MM.1S (cell line): ENCODE measurements at regions not wholly inside any gene's neighbourhood (a gene's known extent, or its start where the extent isn't known, plus 50 kb on each side); places are given as distances from the start of the nearest gene placed in this dataset.

ENCODE experiments used
- DNase-seq: peaks from one replicate; pipeline ENCODE4 v3.0.0-alpha.2; 2015
- H2AFZ ChIP-seq: fragments of 300-600 bp; sonication (generic); 2 replicates; pipeline ENCODE4 v1.6.0; 2016; ENCODE audit warnings: antibody characterized with exemption, low read length
- H3F3A ChIP-seq: fragments of 300-600 bp; sonication (generic); 2 replicates; pipeline ENCODE4 v1.6.1; 2016; ENCODE audit warnings: mild to moderate bottlenecking, antibody characterized with exemption, low read length, moderate library complexity, mixed read lengths; ENCODE audit not compliant: insufficient read depth
- H3K27ac ChIP-seq: fragments of 300-600 bp; sonication (generic); 2 replicates; pipeline ENCODE4 v1.5.1; 2016; ENCODE audit warnings: mild to moderate bottlenecking, low read length
- H3K27me3 ChIP-seq: fragments of 300-600 bp; sonication (generic); replicated peaks from 2 replicates; pipeline ENCODE4 v1.6.0; 2016; ENCODE audit warnings: low read length; ENCODE audit not compliant: insufficient read depth
- H3K36me3 ChIP-seq: fragments of 300-600 bp; sonication (generic); replicated peaks from 2 replicates; pipeline ENCODE4 v1.6.1; 2016; ENCODE audit warnings: mild to moderate bottlenecking, low read length, mixed read lengths; ENCODE audit not compliant: insufficient read depth
- H3K4me1 ChIP-seq: fragments of 300-600 bp; sonication (generic); 2 replicates; pipeline ENCODE4 v1.6.1; 2016; ENCODE audit warnings: low read length, mixed read lengths
- H3K4me2 ChIP-seq: fragments of 300-600 bp; sonication (generic); 2 replicates; pipeline ENCODE4 v1.6.0; 2016; ENCODE audit warnings: low read depth, low read length
- H3K4me3 ChIP-seq: fragments of 300-600 bp; sonication (generic); 2 replicates; pipeline ENCODE4 v1.5.1; 2016; ENCODE audit warnings: low read length, mixed read lengths
- H3K79me2 ChIP-seq: fragments of 300-600 bp; sonication (generic); 2 replicates; pipeline ENCODE4 v1.6.1; 2016; ENCODE audit warnings: mixed run types, low read length, mixed read lengths
- H3K9ac ChIP-seq: fragments of 300-600 bp; sonication (generic); 2 replicates; pipeline ENCODE4 v1.6.1; 2016; ENCODE audit warnings: low read length, mixed read lengths
- H3K9me2 ChIP-seq: fragments of 300-600 bp; sonication (generic); replicated peaks from 2 replicates; pipeline ENCODE4 v1.6.1; 2016; ENCODE audit warnings: mild to moderate bottlenecking, low read length, mixed read lengths; ENCODE audit not compliant: insufficient read depth
- H3K9me3 ChIP-seq: fragments of 300-600 bp; sonication (generic); replicated peaks from 2 replicates; pipeline ENCODE4 v1.6.1; 2016; ENCODE audit warnings: mild to moderate bottlenecking, low read length, mixed read lengths; ENCODE audit not compliant: insufficient read depth
- H4K20me1 ChIP-seq: fragments of 300-600 bp; sonication (generic); 2 replicates; pipeline ENCODE4 v1.6.1; 2016; ENCODE audit warnings: mild to moderate bottlenecking, low read length, moderate library complexity, mixed read lengths; ENCODE audit not compliant: insufficient read depth
- EZH2 ChIP-seq: fragments of 300-600 bp; sonication (generic); optimal IDR thresholded peaks from 2 replicates; pipeline ENCODE3; 2017; ENCODE audit warnings: low read depth, mild to moderate bottlenecking, antibody characterized with exemption, low read length, mixed read lengths
- EZH2phosphoT487 ChIP-seq: fragments of 300-600 bp; sonication (generic); IDR thresholded peaks from 2 replicates; pipeline ENCODE4 v1.6.1; 2018; ENCODE audit warnings: antibody characterized with exemption, low read length
- TF ChIP-seq, protein P1 (sequence below): fragments of 300-600 bp; sonication (generic); IDR thresholded peaks from 2 replicates; pipeline ENCODE4 v1.5.1; 2016; ENCODE audit warnings: antibody characterized with exemption, low read length, mixed read lengths

DNA sequence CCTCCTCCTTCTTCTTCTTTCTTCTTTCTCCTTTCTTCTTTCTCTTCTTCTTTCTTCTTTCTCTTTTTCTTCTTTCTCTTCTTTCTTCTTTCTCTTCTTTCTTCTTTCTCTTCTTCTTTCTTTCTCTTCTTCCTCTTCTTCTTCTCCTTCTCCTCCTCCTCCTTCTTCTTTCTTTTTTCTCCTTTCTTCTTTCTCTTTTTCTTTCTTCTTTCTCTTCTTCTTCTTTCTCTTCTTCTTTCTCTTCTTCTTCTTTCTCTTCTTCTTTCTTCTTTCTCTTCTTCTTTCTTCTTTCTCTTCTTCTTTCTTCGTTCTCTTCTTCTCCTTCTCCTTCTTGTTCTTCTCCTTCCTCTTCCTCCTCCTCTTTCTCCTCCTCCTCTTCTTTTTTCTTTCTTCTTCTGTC, 1230.7 kb upstream of the USP15 start:
- Histone ChIP-seq H3K27me3 (no peaks in the 10 kb centered on the region), H3K9ac (no peak overlapping the region), H2AFZ (no peak overlapping the region), H3F3A (no peaks in the 10 kb centered on the region), H4K20me1 (no peaks in the 10 kb centered on the region), H3K27ac (no peak overlapping the region), H3K4me1 (no peaks in the 10 kb centered on the region), H3K4me2 (no peak overlapping the region), H3K9me3 (no peaks in the 10 kb centered on the region), H3K9me2 (no peaks in the 10 kb centered on the region), H3K4me3 (no peak overlapping the region), H3K36me3 (no peaks in the 10 kb centered on the region), H3K79me2 (no peaks in the 10 kb centered on the region)
- DNase-seq = no peak
- TF ChIP-seq EZH2phosphoT487 (no peak), EZH2 (no peak)
- TF ChIP-seq, protein P1, sequence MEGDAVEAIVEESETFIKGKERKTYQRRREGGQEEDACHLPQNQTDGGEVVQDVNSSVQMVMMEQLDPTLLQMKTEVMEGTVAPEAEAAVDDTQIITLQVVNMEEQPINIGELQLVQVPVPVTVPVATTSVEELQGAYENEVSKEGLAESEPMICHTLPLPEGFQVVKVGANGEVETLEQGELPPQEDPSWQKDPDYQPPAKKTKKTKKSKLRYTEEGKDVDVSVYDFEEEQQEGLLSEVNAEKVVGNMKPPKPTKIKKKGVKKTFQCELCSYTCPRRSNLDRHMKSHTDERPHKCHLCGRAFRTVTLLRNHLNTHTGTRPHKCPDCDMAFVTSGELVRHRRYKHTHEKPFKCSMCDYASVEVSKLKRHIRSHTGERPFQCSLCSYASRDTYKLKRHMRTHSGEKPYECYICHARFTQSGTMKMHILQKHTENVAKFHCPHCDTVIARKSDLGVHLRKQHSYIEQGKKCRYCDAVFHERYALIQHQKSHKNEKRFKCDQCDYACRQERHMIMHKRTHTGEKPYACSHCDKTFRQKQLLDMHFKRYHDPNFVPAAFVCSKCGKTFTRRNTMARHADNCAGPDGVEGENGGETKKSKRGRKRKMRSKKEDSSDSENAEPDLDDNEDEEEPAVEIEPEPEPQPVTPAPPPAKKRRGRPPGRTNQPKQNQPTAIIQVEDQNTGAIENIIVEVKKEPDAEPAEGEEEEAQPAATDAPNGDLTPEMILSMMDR = no peak

DNA sequence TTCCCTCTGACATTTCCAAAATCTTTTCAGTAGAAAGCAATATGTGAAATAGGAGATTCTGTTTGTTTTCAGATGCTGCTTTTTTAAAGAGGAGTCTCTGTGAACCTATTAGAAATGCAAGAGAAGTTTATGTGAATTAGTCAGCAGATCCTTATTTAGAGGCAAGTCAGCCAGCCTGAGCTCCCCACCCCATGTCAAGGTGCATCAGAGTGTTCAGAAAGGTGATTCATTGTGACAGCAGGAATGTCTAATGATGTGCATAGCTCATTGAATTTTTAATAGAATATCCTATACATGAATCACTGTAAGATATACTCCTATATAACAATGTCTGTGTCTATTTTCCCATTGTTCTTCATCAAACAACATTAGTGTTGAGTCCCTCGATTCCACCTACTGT, 1222.4 kb upstream of the USP15 start:
- Histone ChIP-seq H3K27me3 (no peaks in the 10 kb centered on the region), H3K4me1 (no peaks in the 10 kb centered on the region), H4K20me1 (no peaks in the 10 kb centered on the region), H3K9me2 (no peaks in the 10 kb centered on the region), H3K27ac (no peak overlapping the region), H3F3A (no peaks in the 10 kb centered on the region), H3K36me3 (no peaks in the 10 kb centered on the region), H3K4me2 (no peak overlapping the region), H3K4me3 (no peak overlapping the region), H2AFZ (no peak overlapping the region), H3K79me2 (no peaks in the 10 kb centered on the region), H3K9ac (no peak overlapping the region), H3K9me3 (no peaks in the 10 kb centered on the region)
- TF ChIP-seq EZH2phosphoT487 = no peak
- TF ChIP-seq EZH2 = no peak
- TF ChIP-seq, protein P1 = no peak
- no peak for DNase-seq

DNA sequence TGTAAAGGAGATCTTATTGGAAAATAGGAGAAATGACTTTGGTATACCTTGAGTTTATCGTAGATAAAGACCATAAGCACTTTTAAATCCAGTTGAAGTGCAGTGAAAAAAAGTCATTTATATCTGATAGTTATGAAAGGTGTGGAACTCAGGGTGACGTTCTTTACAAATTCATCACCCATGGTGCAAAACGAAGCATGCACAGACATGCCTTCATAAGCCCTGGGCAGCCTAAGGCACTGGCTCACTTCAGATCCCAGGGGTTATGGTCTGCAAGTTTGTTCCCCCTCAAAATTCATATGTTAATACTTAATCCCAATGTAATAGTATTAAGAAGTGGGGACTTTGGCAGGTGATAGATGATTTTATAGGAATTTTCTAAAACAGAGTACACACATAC, 1216.4 kb upstream of the USP15 start:
- Histone ChIP-seq H3F3A (no peaks in the 10 kb centered on the region), H2AFZ (no peak overlapping the region), H3K27ac (no peak overlapping the region)

DNA sequence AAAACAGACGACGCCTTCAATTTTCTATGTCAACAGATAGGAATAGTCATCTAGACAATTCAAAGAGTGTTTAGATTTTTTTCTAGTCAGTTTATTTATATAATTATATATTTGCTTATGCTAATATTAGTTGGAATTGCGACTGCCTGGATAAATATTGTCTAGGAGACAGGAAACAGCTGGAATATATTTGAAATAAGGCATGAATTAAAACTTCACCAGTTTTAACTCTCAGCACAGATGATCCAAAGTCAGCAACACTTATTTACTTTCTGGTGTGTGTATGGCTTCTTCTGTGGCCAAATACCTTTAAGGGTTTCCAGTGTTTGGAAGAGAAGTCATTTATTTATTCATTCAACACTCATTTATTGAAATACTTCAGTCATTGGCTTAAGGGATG, 1215.4 kb upstream of the USP15 start:
- no peak overlapping the region for H3K27ac ChIP-seq
- no peaks in the 10 kb centered on the region for H3K79me2 ChIP-seq
- H3K27me3 ChIP-seq = no peaks in the 10 kb centered on the region
- H3K4me2 ChIP-seq = no peak overlapping the region
- no peak overlapping the region for H3K4me3 ChIP-seq
- no peak for DNase-seq
- H3F3A ChIP-seq = no peaks in the 10 kb centered on the region
- H3K4me1 ChIP-seq = no peaks in the 10 kb centered on the region
- H4K20me1 ChIP-seq = no peaks in the 10 kb centered on the region
- no peaks in the 10 kb centered on the region for H3K36me3 ChIP-seq
- no peak overlapping the region for H2AFZ ChIP-seq
- no peak for TF ChIP-seq EZH2
- TF ChIP-seq, protein P1 = no peak
- TF ChIP-seq EZH2phosphoT487 = no peak
- no peaks in the 10 kb centered on the region for H3K9me2 ChIP-seq
- no peak overlapping the region for H3K9ac ChIP-seq
- H3K9me3 ChIP-seq = no peaks in the 10 kb centered on the region

More for the DNA sequence above, 1216.4 kb upstream of the USP15 start:
- H3K27me3 ChIP-seq = no peaks in the 10 kb centered on the region
- no peaks in the 10 kb centered on the region for H3K9me2 ChIP-seq
- H3K36me3 ChIP-seq = no peaks in the 10 kb centered on the region
- H4K20me1 ChIP-seq = no peaks in the 10 kb centered on the region
- no peak overlapping the region for H3K4me2 ChIP-seq
- H3K9ac ChIP-seq = no peak overlapping the region
- no peaks in the 10 kb centered on the region for H3K4me1 ChIP-seq
- no peak for DNase-seq
- H3K9me3 ChIP-seq = no peaks in the 10 kb centered on the region
- H3K79me2 ChIP-seq = no peaks in the 10 kb centered on the region
- TF ChIP-seq EZH2phosphoT487 = no peak
- H3K4me3 ChIP-seq = no peak overlapping the region
